CD4-positive, alpha-beta T cell (primary cell): ENCODE measurements at regions not wholly inside any gene's neighbourhood (a gene's known extent, or its start where the extent isn't known, plus 50 kb on each side); places are given as distances from the start of the nearest gene placed in this dataset.
A peak's percentile ranks its signal among the peaks of the same experiment; 100 is the strongest.

Source experiments
- ATAC-seq: fragments of 200-7000 bp; cut with Tn5 transposase; one replicate; pipeline ENCODE4 v1.10.0; 2022; ENCODE audit warnings: mild to moderate bottlenecking; ENCODE audit not compliant: poor library complexity
- CTCF ChIA-PET: fragments of 350-600 bp; sonication (Branson Sonifier 250); formaldehyde crosslinking; loops from one replicate; lab custom pipeline; 2021; ENCODE audit warnings: antibody characterized with exemption, inconsistent platforms; lab: Charles Lee
- POLR2A ChIA-PET: fragments of 350-600 bp; sonication (Branson Sonifier 250); formaldehyde crosslinking; loops from one replicate; lab custom pipeline; 2021; ENCODE audit warnings: antibody characterized with exemption, inconsistent platforms; lab: Charles Lee
- DNase-seq, 14 experiments: peaks; one replicate each; pipeline ENCODE4 v3.0.0-alpha.2; 2013 to 2020; ENCODE audit warnings: mixed read lengths in 2 of 14
- H3K27ac ChIP-seq, 2 donors: one replicate each; pipeline versions ENCODE4 v1.5.1 to v1.7.0; 2013; ENCODE audit warnings: low read length in 2 of 2, low read depth in 1 of 2, mild to moderate bottlenecking in 1 of 2
- H3K27me3 ChIP-seq, 2 experiments: 1 replicate in 1 of 2; 2 replicates in 1 of 2; pipeline versions ENCODE4 v1.6.1 to v1.7.0; 2013; ENCODE audit warnings: low read length in 2 of 2, control low read depth in 1 of 2, mild to moderate bottlenecking in 1 of 2, moderate library complexity in 1 of 2; ENCODE audit not compliant: insufficient read depth in 2 of 2, control insufficient read depth in 1 of 2
- H3K36me3 ChIP-seq: one replicate; pipeline ENCODE4 v1.6.1; 2013; ENCODE audit warnings: low read length, control low read depth; ENCODE audit not compliant: insufficient read depth
- H3K4me1 ChIP-seq: one replicate; pipeline ENCODE4 v1.6.1; 2013; ENCODE audit warnings: low read length, control low read depth; ENCODE audit not compliant: insufficient read depth
- H3K4me3 ChIP-seq: one replicate; pipeline ENCODE4 v1.5.1; 2013; ENCODE audit warnings: mild to moderate bottlenecking, low read length, moderate library complexity
- H3K9me3 ChIP-seq, 2 experiments: 1 replicate in 1 of 2; 2 replicates in 1 of 2; pipeline versions ENCODE4 v1.6.1 to v1.7.0; 2013; ENCODE audit warnings: low read length in 2 of 2, mild to moderate bottlenecking in 2 of 2, control low read depth in 1 of 2, moderate library complexity in 1 of 2; ENCODE audit not compliant: control insufficient read depth in 1 of 2, insufficient read depth in 1 of 2
- H3K27ac Mint-ChIP-seq: one replicate; pipeline ENCODE4 v1.8.0; 2020; ENCODE audit warnings: mixed read lengths
- H3K27me3 Mint-ChIP-seq: one replicate; pipeline ENCODE4 v1.8.0; 2021; ENCODE audit warnings: mixed read lengths
- H3K36me3 Mint-ChIP-seq: one replicate; pipeline ENCODE4 v1.8.0; 2021; ENCODE audit warnings: low read depth, mixed read lengths
- H3K4me1 Mint-ChIP-seq: one replicate; pipeline ENCODE4 v1.8.0; 2021; ENCODE audit warnings: low read depth, mixed read lengths
- H3K4me3 Mint-ChIP-seq: one replicate; pipeline ENCODE4 v1.8.0; 2020; ENCODE audit warnings: mild to moderate bottlenecking, mixed read lengths
- H3K9me3 Mint-ChIP-seq: one replicate; pipeline ENCODE4 v1.8.0; 2020; ENCODE audit warnings: mixed read lengths
- intact Hi-C, 2 experiments: fragments of 100-400 bp; cut with DNase I in 1 of 2; cut with micrococcal nuclease in 1 of 2; formaldehyde crosslinking; loops; one replicate each; pipeline versions ENCODE4 v1.15.1 to v1.9.0; 2023 to 2025; cut with DNase I, micrococcal nuclease
- TF ChIP-seq, protein P1 (sequence below): fragments of 200-600 bp; IDR thresholded peaks from one replicate; pipeline ENCODE4 v1.8.0; 2022; ENCODE audit warnings: antibody characterized with exemption, mild to moderate bottlenecking

DNA sequence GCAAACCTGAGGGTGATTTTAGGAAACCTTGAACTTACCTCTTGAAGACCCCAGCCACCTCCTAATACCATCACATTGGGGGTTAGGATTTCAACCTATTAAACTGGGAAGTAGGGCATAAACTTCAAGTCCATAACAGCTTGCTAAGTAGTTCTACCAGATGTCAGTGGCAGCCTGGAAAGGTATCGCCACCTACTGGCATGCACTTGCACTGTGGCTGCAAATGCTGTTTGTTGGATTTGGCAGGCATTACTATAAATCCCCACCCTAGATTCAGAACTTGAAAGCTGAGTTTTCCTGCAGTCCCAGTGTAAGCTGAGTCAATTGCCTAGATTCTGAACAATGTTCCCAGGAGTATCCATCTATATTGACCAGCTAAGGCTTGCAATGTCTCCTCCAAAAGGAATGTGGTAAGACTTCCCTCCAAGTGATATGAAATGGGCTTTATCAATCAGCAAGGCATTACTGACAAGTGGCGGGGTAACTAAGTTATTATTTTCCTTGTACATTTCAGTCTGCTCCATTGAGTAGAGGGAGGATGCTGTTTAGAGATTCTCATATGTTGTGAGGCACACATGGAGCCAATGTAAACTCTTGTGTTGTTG is 474.5 kb downstream of the PTPRC start:
- CTCF ChIA-PET: interaction anchor here (0.6 to 1.6 kb wide), 12 partner anchors 9 to 369 kb away, joined by 3 to 8 read pairs (median 3); no protein-coding TSS in a partner anchor
- Histone ChIP-seq H3K4me3 (no peak overlapping the region), H3K4me1 (no peaks in the 10 kb centered on the region), H3K36me3 (no peaks in the 10 kb centered on the region), H3K27me3 (no peaks in the 10 kb centered on the region), H3K27ac (no peak overlapping the region), H3K9me3 (no peaks in the 10 kb centered on the region)
- Mint-ChIP-seq H3K4me1 (peaks cover 4% of the 10 kb centered on the region), H3K27me3 (no peaks in the 10 kb centered on the region), H3K36me3 (no peaks in the 10 kb centered on the region), H3K4me3 (no peak overlapping the region), H3K27ac (no peak overlapping the region), H3K9me3 (no peaks in the 10 kb centered on the region)
- TF ChIP-seq, protein P1, sequence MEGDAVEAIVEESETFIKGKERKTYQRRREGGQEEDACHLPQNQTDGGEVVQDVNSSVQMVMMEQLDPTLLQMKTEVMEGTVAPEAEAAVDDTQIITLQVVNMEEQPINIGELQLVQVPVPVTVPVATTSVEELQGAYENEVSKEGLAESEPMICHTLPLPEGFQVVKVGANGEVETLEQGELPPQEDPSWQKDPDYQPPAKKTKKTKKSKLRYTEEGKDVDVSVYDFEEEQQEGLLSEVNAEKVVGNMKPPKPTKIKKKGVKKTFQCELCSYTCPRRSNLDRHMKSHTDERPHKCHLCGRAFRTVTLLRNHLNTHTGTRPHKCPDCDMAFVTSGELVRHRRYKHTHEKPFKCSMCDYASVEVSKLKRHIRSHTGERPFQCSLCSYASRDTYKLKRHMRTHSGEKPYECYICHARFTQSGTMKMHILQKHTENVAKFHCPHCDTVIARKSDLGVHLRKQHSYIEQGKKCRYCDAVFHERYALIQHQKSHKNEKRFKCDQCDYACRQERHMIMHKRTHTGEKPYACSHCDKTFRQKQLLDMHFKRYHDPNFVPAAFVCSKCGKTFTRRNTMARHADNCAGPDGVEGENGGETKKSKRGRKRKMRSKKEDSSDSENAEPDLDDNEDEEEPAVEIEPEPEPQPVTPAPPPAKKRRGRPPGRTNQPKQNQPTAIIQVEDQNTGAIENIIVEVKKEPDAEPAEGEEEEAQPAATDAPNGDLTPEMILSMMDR: peak; percentile 55
- POLR2A ChIA-PET: no interaction called here
- ATAC-seq: peak; percentile 48
- peak; percentile 21 to 78 (median 50) for DNase-seq
- intact Hi-C loops: loop anchor here (1.0 to 10.0 kb wide), 4 partner anchors 130 to 356 kb away; no protein-coding TSS in a partner anchor

GRCh38 chr1:199116488-199116887 is 477.6 kb downstream of the PTPRC start:
- TF ChIP-seq, protein P1: no peak
- Histone ChIP-seq H3K27me3 (no peaks in the 10 kb centered on the region), H3K27ac (no peak overlapping the region), H3K36me3 (no peaks in the 10 kb centered on the region), H3K4me1 (no peaks in the 10 kb centered on the region), H3K4me3 (no peak overlapping the region), H3K9me3 (no peaks in the 10 kb centered on the region)
- DNase-seq (no peak), ATAC-seq (no peak)
- Mint-ChIP-seq H3K4me3 (no peak overlapping the region), H3K4me1 (peaks cover 4% of the 10 kb centered on the region), H3K36me3 (no peaks in the 10 kb centered on the region), H3K27ac (no peak overlapping the region), H3K27me3 (no peaks in the 10 kb centered on the region), H3K9me3 (no peaks in the 10 kb centered on the region)
- intact Hi-C loops: loop anchor here in 1 of 2 experiments (10.0 kb wide), 1 partner anchor 222 kb away; no protein-coding TSS in a partner anchor
- ChIA-PET CTCF (no interaction called here), POLR2A (no interaction called here)

GRCh38 chr1:199121047-199121446 is 482.2 kb downstream of the PTPRC start:
- H3K36me3 ChIP-seq: no peaks in the 10 kb centered on the region
- no peaks in the 10 kb centered on the region for H3K9me3 ChIP-seq
- POLR2A ChIA-PET: no interaction called here
- ATAC-seq: no peak
- DNase-seq: no peak
- H3K4me3 ChIP-seq: no peak overlapping the region
- Mint-ChIP-seq H3K4me3 (no peak overlapping the region), H3K4me1 (peaks cover 3% of the 10 kb centered on the region), H3K9me3 (no peaks in the 10 kb centered on the region), H3K27ac (no peak overlapping the region), H3K36me3 (no peaks in the 10 kb centered on the region), H3K27me3 (no peaks in the 10 kb centered on the region)
- intact Hi-C loops: no loop called here
- no peak overlapping the region for H3K27ac ChIP-seq
- no peaks in the 10 kb centered on the region for H3K27me3 ChIP-seq
- TF ChIP-seq, protein P1: no peak
- CTCF ChIA-PET: no interaction called here
- H3K4me1 ChIP-seq: no peaks in the 10 kb centered on the region
